Stimulated activated CD8-positive, alpha-beta memory T cell treated with anti-CD3 and anti-CD28 coated beads, Interleukin-12 subunit alpha, Interleukin-12 subunit beta, amount 100 ng/mL, for 24 hours (primary cell): ENCODE measurements at regions not wholly inside any gene's neighbourhood (a gene's known extent, or its start where the extent isn't known, plus 50 kb on each side); places are given as distances from the start of the nearest gene placed in this dataset.

Experiments used
- DNase-seq: peaks from one replicate; pipeline ENCODE4 v3.0.0-alpha.2; 2020; ENCODE audit errors: extremely low read depth

DNA sequence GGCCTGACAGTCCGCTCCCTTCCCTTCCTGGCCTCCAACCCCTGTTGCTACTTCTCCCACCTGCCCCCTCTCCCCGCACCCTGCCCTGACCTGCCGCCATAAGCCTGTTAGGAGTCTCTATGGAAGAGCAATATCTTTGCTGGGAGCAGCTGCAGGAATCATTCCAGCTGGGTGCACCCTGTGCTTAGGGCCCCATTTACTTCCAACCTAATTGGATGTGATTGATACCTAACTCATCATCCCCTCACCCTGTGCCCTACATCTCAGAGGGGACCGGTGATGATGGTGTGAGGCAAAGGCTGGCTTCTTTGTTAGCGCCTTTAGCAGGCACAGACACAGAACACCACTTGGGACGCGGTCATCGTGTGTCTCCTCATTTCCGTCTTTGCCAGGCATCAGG, 80.0 kb upstream of the FAM180A start:
- no peak for DNase-seq

DNA sequence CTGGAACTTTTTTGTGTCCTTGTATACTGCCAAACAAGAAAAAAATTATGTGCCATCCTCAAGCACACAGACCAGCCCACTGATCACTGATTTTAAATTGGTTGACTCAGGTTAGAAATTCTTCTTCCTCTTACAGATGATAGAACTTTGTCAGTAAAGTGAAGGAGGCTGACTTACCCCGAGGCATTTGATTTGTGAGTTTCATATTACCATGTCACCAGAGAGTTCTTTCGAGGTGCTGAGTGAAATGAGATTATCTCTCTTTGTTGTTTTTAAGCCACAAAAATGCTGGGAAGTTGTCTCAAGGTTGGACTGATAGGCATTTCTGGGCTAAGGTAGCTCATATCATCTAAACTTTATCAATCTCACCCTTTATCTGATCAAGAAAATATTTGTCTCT, 78.8 kb upstream of the FAM180A start:
- no peak for DNase-seq

DNA sequence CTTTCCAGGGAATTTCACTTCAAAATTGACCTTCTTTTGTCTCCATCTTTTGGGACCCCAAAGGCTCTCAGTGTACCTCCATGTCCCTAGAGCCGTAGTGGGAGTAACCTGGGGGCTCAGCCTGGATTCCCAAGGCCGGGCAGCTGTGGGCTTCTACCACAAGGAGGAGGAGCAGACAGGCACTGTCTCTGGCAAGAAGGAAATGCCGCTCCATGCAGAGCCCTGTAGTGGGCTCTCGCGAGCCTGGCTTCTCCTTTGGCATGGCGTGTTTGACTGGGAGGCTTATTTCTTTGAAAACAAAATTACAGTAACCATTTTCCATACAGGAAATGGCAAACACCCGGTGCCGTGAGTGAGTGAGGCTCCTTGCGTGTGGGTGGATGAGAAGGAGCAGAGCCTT, 76.8 kb upstream of the FAM180A start:
- DNase-seq, result no peak

DNA sequence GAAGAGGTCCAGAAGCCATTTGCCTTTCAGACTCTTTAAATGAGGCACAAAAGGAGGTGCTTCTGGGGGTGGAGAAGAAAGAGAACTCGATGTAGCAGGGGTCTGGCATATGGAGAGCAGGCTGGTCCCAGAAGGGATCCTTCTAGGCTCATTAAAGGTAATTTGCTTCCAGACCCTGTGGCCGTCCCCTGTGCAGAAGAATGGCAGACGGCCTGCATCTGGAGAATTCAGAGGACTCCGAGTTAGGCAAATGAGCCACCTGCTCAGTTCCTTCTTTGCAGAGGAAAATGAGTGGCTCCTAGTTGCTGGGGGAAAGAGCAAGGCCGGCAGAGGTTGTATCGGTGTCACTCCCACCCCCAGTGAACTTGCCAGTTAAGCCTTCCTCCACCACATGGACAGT, 73.8 kb upstream of the FAM180A start:
- no peak for DNase-seq

DNA sequence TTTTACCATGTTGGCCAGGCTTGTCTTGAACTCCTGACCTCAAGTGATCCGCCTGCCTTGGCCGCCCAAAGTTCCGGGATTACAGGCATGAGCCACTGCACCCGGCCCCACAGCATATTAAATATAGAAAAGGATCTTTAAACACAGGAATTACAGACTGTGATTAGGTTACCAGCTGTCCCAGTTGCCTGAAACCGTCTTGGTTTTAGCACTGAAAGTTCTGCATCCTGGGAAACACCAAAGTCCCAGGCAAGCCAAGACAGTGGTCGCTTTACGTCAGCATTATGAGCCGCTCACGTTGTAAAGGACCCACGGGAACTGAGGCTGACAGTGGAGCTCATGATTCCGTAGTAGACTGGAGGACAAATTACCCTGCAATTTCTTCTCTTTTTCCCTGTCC, 69.0 kb upstream of the FAM180A start:
- DNase-seq, result no peak

DNA sequence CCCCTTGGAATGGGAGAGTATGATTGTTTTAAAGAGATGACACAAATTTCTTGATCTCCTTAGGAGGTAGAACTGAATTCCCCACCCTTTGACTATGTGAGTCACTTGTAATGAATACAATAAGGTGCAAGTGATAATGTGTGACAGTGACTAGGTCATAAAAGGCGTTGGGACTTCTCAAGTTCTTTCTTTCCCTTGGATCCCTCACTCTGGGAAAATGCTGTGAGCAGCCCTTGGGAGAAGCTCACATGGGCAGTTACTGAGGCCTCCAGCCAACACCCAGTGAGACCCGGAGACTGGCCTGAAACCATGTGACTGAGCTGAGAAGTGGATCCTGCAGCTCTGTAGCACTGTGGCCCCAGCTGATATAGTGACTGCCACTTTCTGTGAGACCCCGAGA, 66.4 kb upstream of the FAM180A start:
- DNase-seq, result no peak

DNA sequence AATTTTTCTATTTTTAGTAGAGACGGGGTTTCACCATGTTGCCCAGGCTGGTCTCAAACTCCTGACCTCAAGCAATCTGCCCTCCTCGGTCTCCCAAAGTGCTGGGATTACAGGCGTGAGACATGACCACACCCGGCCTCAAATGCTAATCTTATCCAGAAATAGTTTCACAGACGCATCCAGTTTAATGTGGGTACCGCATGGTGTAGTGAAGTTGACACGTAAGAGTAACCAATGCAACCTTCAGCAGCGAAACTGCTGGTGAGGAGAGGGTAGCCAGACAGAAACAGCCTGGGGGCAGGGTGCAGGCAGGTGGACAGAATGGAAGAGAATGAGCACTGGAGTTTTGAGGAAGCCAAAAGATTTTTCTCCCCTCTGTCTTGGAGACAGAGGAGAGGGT, 63.5 kb upstream of the FAM180A start:
- DNase-seq, result no peak

DNA sequence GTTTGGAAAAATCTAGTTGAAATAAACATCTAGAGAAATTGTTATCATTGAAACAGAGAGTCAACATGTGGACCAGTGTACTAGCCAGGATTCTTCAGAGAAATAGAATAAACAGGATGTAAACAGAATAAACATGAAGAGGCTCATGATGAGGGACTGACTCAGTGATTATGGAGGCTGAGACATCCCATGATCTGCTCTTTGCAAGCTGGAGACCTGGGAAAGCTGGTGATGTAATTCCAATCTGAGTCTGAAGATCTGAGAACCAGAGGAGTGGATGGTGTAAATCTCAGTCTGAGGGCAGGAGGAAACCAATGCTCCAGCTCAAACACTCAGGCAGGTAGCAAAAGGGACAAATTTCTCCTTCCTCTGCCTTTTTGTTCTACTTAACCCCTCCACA, 62.9 kb upstream of the FAM180A start:
- DNase-seq, result no peak

DNA sequence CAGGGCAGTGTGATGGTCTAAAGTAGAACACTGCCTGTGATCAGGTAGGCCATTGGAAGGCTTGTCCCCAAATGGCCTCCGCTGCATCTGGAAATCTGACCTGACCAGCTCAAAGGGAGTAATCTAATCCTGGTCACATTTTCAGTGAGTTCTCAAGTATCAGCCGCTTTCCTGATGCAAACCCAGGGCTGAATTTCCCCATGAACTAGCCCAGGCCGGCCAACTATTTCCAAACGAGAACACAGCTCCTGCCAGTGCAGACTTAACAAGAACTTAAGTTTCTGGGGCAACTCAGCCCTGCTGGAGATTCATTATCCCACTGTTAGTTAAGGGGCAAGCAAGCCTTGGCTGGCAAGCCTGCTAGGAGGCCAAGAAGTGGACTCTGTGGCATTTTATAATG, 59.6 kb upstream of the FAM180A start:
- DNase-seq, result no peak

DNA sequence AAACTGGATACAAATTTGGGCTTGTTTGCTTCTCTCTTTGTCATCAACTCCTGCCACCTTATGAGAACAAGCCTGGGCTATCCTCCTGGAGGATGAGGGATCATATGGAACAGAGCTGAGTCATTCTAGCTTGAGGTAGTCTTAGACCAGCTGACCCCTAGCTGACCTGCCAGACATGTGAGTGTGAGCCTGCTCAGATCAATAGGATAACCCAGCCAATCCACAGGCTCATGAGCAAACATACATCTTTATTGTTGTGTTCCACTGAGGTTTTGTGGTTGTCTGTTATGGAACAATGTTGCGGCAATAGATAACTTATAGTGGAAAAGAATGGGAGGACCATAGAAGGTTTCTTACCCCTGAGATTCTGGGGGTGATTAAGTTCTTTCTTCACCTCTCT, 54.5 kb upstream of the FAM180A start:
- no peak for DNase-seq

DNA sequence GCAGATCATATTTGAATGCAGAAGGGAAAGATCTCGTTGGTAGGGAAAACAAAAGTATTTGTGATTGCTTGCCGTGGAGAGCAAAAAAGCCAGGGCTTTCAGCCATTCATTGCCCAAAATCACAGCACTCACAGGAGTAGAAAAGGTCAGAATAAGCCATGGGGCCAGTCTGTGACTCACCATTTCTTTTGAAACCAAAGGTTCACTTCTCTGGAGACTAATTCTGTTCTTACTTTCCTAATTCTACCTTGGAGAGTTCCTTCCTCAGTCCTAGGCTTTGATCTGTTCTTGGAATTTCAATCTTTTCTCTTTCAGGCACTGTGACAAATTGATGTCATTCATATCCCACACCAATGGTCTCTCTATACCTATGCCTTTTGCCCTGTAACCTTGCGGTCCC, 54.1 kb upstream of the FAM180A start:
- DNase-seq, result no peak

DNA sequence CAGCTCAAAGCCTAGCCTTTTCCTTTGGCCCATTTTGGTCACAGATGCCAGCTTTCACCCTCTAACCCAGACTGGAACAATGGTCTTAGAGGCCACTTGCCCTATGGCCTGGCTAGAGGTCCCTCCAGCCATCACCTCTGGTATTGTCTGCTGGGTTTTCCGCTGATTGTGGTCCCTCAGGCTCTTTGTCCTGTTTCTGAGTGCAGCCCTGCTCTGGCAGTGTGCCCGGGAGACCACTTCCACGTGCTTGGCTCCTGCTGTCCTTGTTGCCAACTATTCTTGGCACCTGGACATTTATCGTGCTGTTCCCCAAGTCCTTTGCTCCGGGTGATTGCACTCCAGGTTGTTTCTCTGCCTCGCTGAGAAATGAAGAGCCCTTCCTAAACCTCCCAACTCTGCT, 53.3 kb upstream of the FAM180A start:
- DNase-seq, result no peak

DNA sequence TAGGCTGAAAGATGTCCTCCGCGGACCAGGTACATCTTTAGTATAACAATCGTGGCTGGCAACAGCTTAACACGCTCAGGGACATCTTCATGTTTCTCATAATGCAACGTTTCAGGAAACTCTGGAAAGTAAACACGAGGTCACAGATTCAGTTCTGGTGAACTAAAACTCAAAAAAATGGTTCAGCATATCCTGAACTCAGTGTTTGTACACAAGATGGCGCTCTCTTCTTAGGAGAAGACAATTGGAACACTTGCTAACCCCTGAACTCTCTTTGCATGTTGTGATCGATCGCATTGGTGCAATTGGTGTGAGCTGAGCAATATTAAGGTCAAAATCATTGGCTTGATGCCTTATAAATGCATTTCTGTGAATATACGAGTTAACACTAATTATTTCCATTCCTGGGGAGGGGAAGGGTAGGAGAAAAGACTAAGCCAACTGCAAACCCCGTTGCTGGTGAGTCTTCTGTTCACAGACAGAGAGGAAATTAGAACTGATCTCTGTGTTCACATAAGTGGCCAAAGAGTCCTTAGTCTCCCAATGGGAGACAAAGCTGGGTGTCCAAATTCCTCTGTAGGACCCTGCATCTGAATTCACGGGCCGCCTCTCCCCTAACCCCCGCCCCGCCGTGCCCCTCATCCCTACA, 52.6 kb upstream of the FAM180A start:
- peak; percentile 1 for DNase-seq

DNA sequence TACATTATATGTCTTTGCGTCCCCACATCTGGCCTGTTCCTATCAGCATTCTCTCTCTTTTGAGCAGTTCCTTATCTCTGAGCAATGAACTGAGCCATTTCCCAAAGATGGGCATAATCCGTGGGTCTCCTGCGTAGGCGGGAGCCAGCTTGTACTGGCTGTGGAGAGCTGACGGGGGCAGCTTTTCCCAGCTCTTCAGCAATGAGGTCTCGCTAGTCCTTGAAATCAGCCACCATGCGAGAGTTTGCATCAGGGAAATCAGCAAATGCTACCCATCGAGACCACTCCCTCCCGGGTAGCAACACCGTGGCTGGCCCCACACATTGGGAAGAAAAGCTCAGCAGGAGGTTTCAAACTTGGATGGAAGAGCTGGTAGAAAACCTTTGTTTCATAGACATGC, 51.9 kb upstream of the FAM180A start:
- DNase-seq, result no peak

DNA sequence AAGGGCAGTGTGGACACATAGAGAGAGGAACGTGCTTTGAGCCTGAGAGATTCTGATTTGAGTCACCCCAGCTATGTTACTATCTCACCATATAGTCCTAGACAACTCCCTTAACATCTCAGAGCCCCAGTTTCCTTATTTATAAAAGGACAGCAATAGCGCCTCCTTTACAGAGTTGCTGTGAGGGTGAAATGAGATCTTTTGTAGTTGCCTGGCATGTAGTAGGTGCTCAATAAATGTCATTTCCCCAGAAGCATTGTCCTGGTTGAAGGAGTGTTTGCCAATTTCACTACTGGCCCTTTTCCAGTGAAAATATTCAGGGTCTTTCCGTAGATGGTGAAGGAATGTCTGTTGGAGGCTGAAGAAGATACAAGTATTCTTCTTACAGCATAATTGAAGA, 51.3 kb upstream of the FAM180A start:
- DNase-seq, result no peak
